ENCODE measurements at regions not wholly inside any gene's neighbourhood (a gene's known extent, or its start where the extent isn't known, plus 50 kb on each side); places are given as distances from the start of the nearest gene placed in this dataset.

GRCh38 chr13:106985481-106985880, 417.5 kb upstream of the ARGLU1 start:
- WGBS (ENCODE audit: insufficient coverage, low coverage, missing lambda C conversion rate) = 0% methylated on average over 3 of the region's 3 CpGs
- no peak overlapping the region for H2AFZ ChIP-seq (ENCODE audit: low read depth, low read length)
- no peaks in the 10 kb centered on the region for H3K9me3 ChIP-seq (replicated peaks; ENCODE audit: control insufficient read depth, insufficient read depth, low read depth, low read length)
- ChIA-PET CTCF (ENCODE audit: low intra/inter-chr PET ratio) (no interaction called here), POLR2A (no interaction called here)
- no peaks in the 10 kb centered on the region for H3K36me3 ChIP-seq (ENCODE audit: control insufficient read depth, insufficient read depth, low read length)
- no peak for FAIRE-seq
- no peak overlapping the region for H3K4me2 ChIP-seq (ENCODE audit: insufficient read depth, low read length)
- no peak for TF ChIP-seq ZBTB5 (IDR thresholded peaks at IDR 0.05)
- no peak for TF ChIP-seq KDM1A (IDR thresholded peaks at IDR 0.05)
- no peak for TF ChIP-seq NCOA6 (IDR thresholded peaks at IDR 0.05)
- TF ChIP-seq KHSRP (IDR thresholded peaks at IDR 0.05) = no peak
- no peaks in the 10 kb centered on the region for H3K27me3 ChIP-seq (ENCODE audit: control insufficient read depth in 2 of 2, insufficient read depth in 2 of 2, low read length in 2 of 2)
- no peaks in the 10 kb centered on the region for H3K9me1 ChIP-seq (ENCODE audit: control insufficient read depth, insufficient read depth, low read length)
- no peaks in the 10 kb centered on the region for H4K20me1 ChIP-seq (replicated peaks; ENCODE audit: control insufficient read depth, insufficient read depth, low read length)
- no peak overlapping the region for H3K4me3 ChIP-seq
- no peak for ATAC-seq
- DNase-seq (ENCODE audit: extremely low read depth in 1 of 4, low spot score in 3 of 4) = no peak
- H3K27ac ChIP-seq (ENCODE audit: extremely low read depth, low read depth, low read length) = no peak overlapping the region
- H3K9ac ChIP-seq (ENCODE audit: insufficient read depth in 1 of 2, low read depth in 2 of 2, low read length in 2 of 2) = no peak overlapping the region
- no peaks in the 10 kb centered on the region for H3K79me2 ChIP-seq (ENCODE audit: control insufficient read depth, insufficient read depth, low read length)
- no TSS peak for BruUV-seq (replicated peaks)
- in situ Hi-C loops (cut with MboI) = no loop called here
- intact Hi-C loops (cut with micrococcal nuclease) = no loop called here
- no peaks in the 10 kb centered on the region for H3K4me1 ChIP-seq (replicated peaks in 1 of 2; ENCODE audit: control insufficient read depth in 2 of 2, insufficient read depth in 2 of 2, low read length in 2 of 2)

DNA sequence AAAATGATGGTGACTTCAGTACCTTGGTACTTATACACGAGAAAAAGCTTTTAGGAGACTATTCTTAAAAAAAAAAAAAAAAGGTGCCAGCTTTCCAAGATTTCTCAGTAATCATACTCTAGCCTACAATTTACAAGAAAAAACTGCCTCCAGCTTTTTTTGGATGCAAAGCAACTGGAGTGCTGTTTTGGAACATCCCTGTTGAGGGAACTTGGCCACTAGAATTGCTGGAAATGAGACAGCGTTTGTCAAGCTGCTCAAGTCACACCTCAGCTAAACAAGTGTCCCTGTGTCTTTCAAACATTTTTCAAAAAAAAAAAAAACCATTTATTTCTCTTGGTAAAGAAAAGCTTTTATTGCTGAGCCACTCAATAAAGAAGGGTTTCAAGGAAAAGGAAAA, 413.1 kb upstream of the ARGLU1 start:
- FAIRE-seq = no peak
- H3K9ac ChIP-seq (ENCODE audit: insufficient read depth in 1 of 2, low read depth in 2 of 2, low read length in 2 of 2) = no peak overlapping the region
- 0% methylated on average over 1 of the region's 2 CpGs for WGBS (ENCODE audit: insufficient coverage, low coverage, missing lambda C conversion rate)
- ATAC-seq = no peak
- ChIA-PET POLR2A (no interaction called here), CTCF (ENCODE audit: low intra/inter-chr PET ratio) (no interaction called here)
- no peak overlapping the region for H3K27ac ChIP-seq (ENCODE audit: extremely low read depth, low read depth, low read length)
- no peaks in the 10 kb centered on the region for H3K9me3 ChIP-seq (replicated peaks; ENCODE audit: control insufficient read depth, insufficient read depth, low read depth, low read length)
- H3K79me2 ChIP-seq (ENCODE audit: control insufficient read depth, insufficient read depth, low read length) = no peaks in the 10 kb centered on the region
- in situ Hi-C loops (cut with MboI) (no loop called here), intact Hi-C loops (cut with micrococcal nuclease) (no loop called here)
- no peaks in the 10 kb centered on the region for H3K4me1 ChIP-seq (replicated peaks in 1 of 2; ENCODE audit: control insufficient read depth in 2 of 2, insufficient read depth in 2 of 2, low read length in 2 of 2)
- H3K9me1 ChIP-seq (ENCODE audit: control insufficient read depth, insufficient read depth, low read length) = no peaks in the 10 kb centered on the region
- no peak overlapping the region for H3K4me2 ChIP-seq (ENCODE audit: insufficient read depth, low read length)
- H3K36me3 ChIP-seq (ENCODE audit: control insufficient read depth, insufficient read depth, low read length) = no peaks in the 10 kb centered on the region
- no peak overlapping the region for H2AFZ ChIP-seq (ENCODE audit: low read depth, low read length)
- BruUV-seq (replicated peaks) = no TSS peak
- no peaks in the 10 kb centered on the region for H4K20me1 ChIP-seq (replicated peaks; ENCODE audit: control insufficient read depth, insufficient read depth, low read length)
- no peak for DNase-seq (ENCODE audit: extremely low read depth in 1 of 4, low spot score in 3 of 4)
- no peaks in the 10 kb centered on the region for H3K27me3 ChIP-seq (ENCODE audit: control insufficient read depth in 2 of 2, insufficient read depth in 2 of 2, low read length in 2 of 2)
- no peak overlapping the region for H3K4me3 ChIP-seq
- TF ChIP-seq NR3C1 (CRISPR knock-in tag; IDR thresholded peaks at IDR 0.05) (no peak), FOXA1 (IDR thresholded peaks at IDR 0.05; ENCODE audit: borderline replicate concordance) (no peak), MCM3 (IDR thresholded peaks at IDR 0.05) (no peak), EHMT2 (IDR thresholded peaks at IDR 0.05) (no peak), MNT (conservative IDR thresholded peaks at IDR 0.05) (no peak), PTBP1 (IDR thresholded peaks at IDR 0.05; ENCODE audit: low read depth, low read length) (no peak), NELFE (IDR thresholded peaks at IDR 0.05; ENCODE audit: insufficient read depth, insufficient read length) (no peak), TAF9B (IDR thresholded peaks at IDR 0.05; ENCODE audit: partially characterized antibody) (no peak), FOXJ2 (tag; IDR thresholded peaks at IDR 0.05) (no peak)

Data from K562 (cell line).